A549 (cell line): ENCODE measurements at regions not wholly inside any gene's neighbourhood (a gene's known extent, or its start where the extent isn't known, plus 50 kb on each side); places are given as distances from the start of the nearest gene placed in this dataset.

Experiments used
- ATAC-seq, 2 experiments: fragments of 200-7000 bp in 1 of 2; fragments of >200 bp in 1 of 2; cut with Nextera tagmentation in 1 of 2; cut with Tn5 transposase in 1 of 2; 3 replicates each; pipeline versions ENCODE4 v1.8.0 to v1.9.1; 2018 to 2020; ENCODE audit warnings: mild to moderate bottlenecking in 1 of 2, moderate library complexity in 1 of 2
- CTCF ChIA-PET: fragments of 300-600 bp; sonication (Branson Sonifier 250); formaldehyde crosslinking; extraction: SDS; loops from one replicate; lab custom pipeline; 2021; ENCODE audit warnings: antibody characterized with exemption, inconsistent platforms; lab: Yijun Ruan, JAX
- POLR2A ChIA-PET: fragments of 350-600 bp; formaldehyde crosslinking; extraction: SDS; loops from one replicate; lab custom pipeline; 2021; ENCODE audit warnings: antibody characterized with exemption, inconsistent platforms; lab: Yijun Ruan, JAX
- DNase-seq, 2 experiments: peaks; one replicate each; pipeline versions ENCODE4 v3.0.0 to v3.0.0-alpha.2; 2011 to 2016; ENCODE audit warnings: low read depth in 1 of 2, low spot score in 1 of 2
- FAIRE-seq: peaks from 2 replicates; lab custom pipeline; 2011; peaks lifted over from hg19 to GRCh38; lab: Jason Lieb, UNC
- H3K27ac ChIP-seq, 2 experiments: fragments of >200 bp; sonication (Bioruptor Twin); formaldehyde crosslinking; 3 replicates each; pipeline ENCODE4 v1.5.1; 2016 to 2017
- H3K4me1 ChIP-seq: fragments of >200 bp; sonication (Bioruptor Twin); formaldehyde crosslinking; 3 replicates; pipeline ENCODE4 v1.6.1; 2016
- H3K4me2 ChIP-seq: fragments of >200 bp; sonication (Bioruptor Twin); formaldehyde crosslinking; 3 replicates; pipeline ENCODE4 v1.6.1; 2016
- H3K4me3 ChIP-seq: fragments of >200 bp; sonication (Bioruptor Twin); formaldehyde crosslinking; 3 replicates; pipeline ENCODE4 v1.5.1; 2016
- H3K9me3 ChIP-seq: fragments of >200 bp; sonication (Bioruptor Twin); formaldehyde crosslinking; 3 replicates; pipeline ENCODE4 v1.6.1; 2016
- BHLHE40 ChIP-seq: IDR thresholded peaks from 2 replicates; pipeline ENCODE4 v1.6.1; 2012; ENCODE audit warnings: low read depth, low read length, inconsistent platforms
- CBX2 ChIP-seq: fragments of 200-600 bp; sonication (generic); IDR thresholded peaks from 2 replicates; pipeline ENCODE4 v1.6.1; 2016; ENCODE audit warnings: low read depth, mild to moderate bottlenecking, borderline replicate concordance
- CHD4 ChIP-seq: fragments of 200-600 bp; sonication (generic); IDR thresholded peaks from 2 replicates; pipeline ENCODE4 v1.6.1; 2016; ENCODE audit warnings: antibody characterized with exemption, mild to moderate bottlenecking, borderline replicate concordance
- EHF ChIP-seq: fragments of 250-450 bp; sonication (Bioruptor Pico); IDR thresholded peaks from 2 replicates; pipeline ENCODE4 v1.5.0; 2020; ENCODE audit warnings: mild to moderate bottlenecking
- EP300 ChIP-seq, 2 experiments: fragments of >200 bp; sonication (Bioruptor Twin); formaldehyde crosslinking; IDR thresholded peaks; 2 replicates in 1 of 2; 3 replicates in 1 of 2; pipeline ENCODE4 v1.6.1; 2016 to 2017
- FOSB ChIP-seq: fragments of 250-450 bp; sonication (Bioruptor Pico); IDR thresholded peaks from 2 replicates; pipeline ENCODE4 v1.5.0; 2020; ENCODE audit warnings: mild to moderate bottlenecking, moderate library complexity
- HDAC2 ChIP-seq: fragments of 200-600 bp; sonication (generic); IDR thresholded peaks from 2 replicates; pipeline ENCODE4 v1.6.1; 2016
- HOXA7 ChIP-seq: fragments of 250-450 bp; sonication (Bioruptor Pico); IDR thresholded peaks from 2 replicates; pipeline ENCODE4 v1.5.0; 2020; ENCODE audit warnings: mild to moderate bottlenecking, moderate library complexity
- HOXB5 ChIP-seq: fragments of 250-450 bp; sonication (Bioruptor Pico); IDR thresholded peaks from 2 replicates; pipeline ENCODE4 v1.5.0; 2020; ENCODE audit warnings: mild to moderate bottlenecking, moderate library complexity
- NFE2L2 ChIP-seq: fragments of 150-350 bp; conservative IDR thresholded peaks from 2 replicates; pipeline ENCODE4 v1.6.1; 2014; ENCODE audit warnings: low read length
- NPAS2 ChIP-seq: fragments of 250-450 bp; sonication (Bioruptor Pico); IDR thresholded peaks from 2 replicates; pipeline ENCODE4 v1.8.0; 2022; ENCODE audit warnings: mild to moderate bottlenecking, moderate library complexity, borderline replicate concordance
- RNF2 ChIP-seq: fragments of 200-600 bp; sonication (generic); IDR thresholded peaks from 2 replicates; pipeline ENCODE4 v1.6.1; 2016; ENCODE audit warnings: low read depth, mild to moderate bottlenecking, antibody characterized with exemption, moderate library complexity, borderline replicate concordance
- SMC3 ChIP-seq: fragments of >200 bp; sonication (Bioruptor Twin); formaldehyde crosslinking; IDR thresholded peaks from 3 replicates; pipeline ENCODE4 v1.6.1; 2018; ENCODE audit warnings: inconsistent platforms
- TP53 ChIP-seq: fragments of 250-450 bp; sonication (Bioruptor Pico); IDR thresholded peaks from 2 replicates; pipeline ENCODE4 v1.5.0; 2021; ENCODE audit warnings: mild to moderate bottlenecking, moderate library complexity
- WGBS: methylation state at CpG from one replicate; pipeline ENCODE4 v1.1.6; 2017; ENCODE audit errors: missing lambda C conversion rate; 5-methylcytosine and 5-hydroxymethylcytosine counted together
- TF ChIP-seq, protein P1 (sequence below): fragments of >200 bp; sonication (Bioruptor Twin); formaldehyde crosslinking; IDR thresholded peaks from 3 replicates; pipeline ENCODE4 v1.5.1; 2016
- TF ChIP-seq, protein P2 (sequence below): IDR thresholded peaks from 2 replicates; pipeline ENCODE4 v1.6.1; 2012; ENCODE audit warnings: low read depth, borderline replicate concordance
- TF ChIP-seq, protein P3 (sequence below): fragments of 200-600 bp; sonication (generic); IDR thresholded peaks from 2 replicates; pipeline ENCODE4 v1.6.1; 2016; ENCODE audit warnings: antibody characterized with exemption, mild to moderate bottlenecking, moderate library complexity
- TF ChIP-seq, protein P4 (sequence below): IDR thresholded peaks from 2 replicates; pipeline ENCODE4 v1.6.1; 2012
- TF ChIP-seq, protein P5 (sequence below): fragments of >200 bp; sonication (Bioruptor Twin); formaldehyde crosslinking; IDR thresholded peaks from 2 replicates; pipeline ENCODE4 v1.6.1; 2016
- TF ChIP-seq, protein P6 (sequence below): IDR thresholded peaks from 2 replicates; pipeline ENCODE4 v1.6.1; 2012
- TF ChIP-seq, protein P7 (sequence below): fragments of 250-450 bp; sonication (Bioruptor Pico); IDR thresholded peaks from 2 replicates; pipeline ENCODE4 v1.5.0; 2020; ENCODE audit warnings: low read depth, mild to moderate bottlenecking, moderate library complexity

DNA sequence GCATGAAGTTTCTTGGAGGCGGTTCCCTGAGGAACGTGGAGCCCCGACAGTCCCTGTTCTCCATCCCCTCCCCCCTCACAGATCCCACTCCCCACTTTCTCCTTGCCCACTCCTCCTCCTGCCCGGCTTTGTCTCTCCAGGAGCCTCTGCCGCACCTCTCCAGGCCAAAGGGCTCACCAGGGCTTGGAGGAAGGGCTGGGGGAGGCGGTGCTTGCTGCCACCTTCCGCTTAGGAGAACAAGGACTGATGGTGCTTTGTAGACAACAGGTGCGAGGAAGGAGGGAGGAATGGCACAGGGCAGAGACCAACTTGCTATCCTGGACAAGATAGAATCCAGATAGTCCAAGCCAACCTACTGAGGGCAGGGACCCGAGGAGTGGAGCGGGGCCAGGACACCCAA is 103.5 kb upstream of the SMAD3 start:
- no peaks in the 10 kb centered on the region for H3K9me3 ChIP-seq
- H3K4me3 ChIP-seq = no peak overlapping the region
- TF ChIP-seq FOSB (no peak), NFE2L2 (no peak), CBX2 (no peak), RNF2 (no peak), HOXB5 (CRISPR knock-in tag) (no peak)
- TF ChIP-seq, protein P1, sequence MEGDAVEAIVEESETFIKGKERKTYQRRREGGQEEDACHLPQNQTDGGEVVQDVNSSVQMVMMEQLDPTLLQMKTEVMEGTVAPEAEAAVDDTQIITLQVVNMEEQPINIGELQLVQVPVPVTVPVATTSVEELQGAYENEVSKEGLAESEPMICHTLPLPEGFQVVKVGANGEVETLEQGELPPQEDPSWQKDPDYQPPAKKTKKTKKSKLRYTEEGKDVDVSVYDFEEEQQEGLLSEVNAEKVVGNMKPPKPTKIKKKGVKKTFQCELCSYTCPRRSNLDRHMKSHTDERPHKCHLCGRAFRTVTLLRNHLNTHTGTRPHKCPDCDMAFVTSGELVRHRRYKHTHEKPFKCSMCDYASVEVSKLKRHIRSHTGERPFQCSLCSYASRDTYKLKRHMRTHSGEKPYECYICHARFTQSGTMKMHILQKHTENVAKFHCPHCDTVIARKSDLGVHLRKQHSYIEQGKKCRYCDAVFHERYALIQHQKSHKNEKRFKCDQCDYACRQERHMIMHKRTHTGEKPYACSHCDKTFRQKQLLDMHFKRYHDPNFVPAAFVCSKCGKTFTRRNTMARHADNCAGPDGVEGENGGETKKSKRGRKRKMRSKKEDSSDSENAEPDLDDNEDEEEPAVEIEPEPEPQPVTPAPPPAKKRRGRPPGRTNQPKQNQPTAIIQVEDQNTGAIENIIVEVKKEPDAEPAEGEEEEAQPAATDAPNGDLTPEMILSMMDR = no peak
- TF ChIP-seq, all 56 proteins: peak for 0
- H3K4me1 ChIP-seq = no peaks in the 10 kb centered on the region
- WGBS = 94% methylated on average over 10 of the region's 10 CpGs
- FAIRE-seq (no peak), DNase-seq (no peak), ATAC-seq (no peak)
- peak overlapping the region in 1 of 2 experiments; percentile 14; a peak in 3 of 6 replicates for H3K27ac ChIP-seq
- ChIA-PET CTCF (interaction anchor here (0.8 to 3.6 kb wide), 7 partner anchors 16 to 342 kb away, joined by 3 to 22 read pairs (median 5); no protein-coding TSS in a partner anchor), POLR2A (no interaction called here)
- H3K4me2 ChIP-seq = no peak overlapping the region

DNA sequence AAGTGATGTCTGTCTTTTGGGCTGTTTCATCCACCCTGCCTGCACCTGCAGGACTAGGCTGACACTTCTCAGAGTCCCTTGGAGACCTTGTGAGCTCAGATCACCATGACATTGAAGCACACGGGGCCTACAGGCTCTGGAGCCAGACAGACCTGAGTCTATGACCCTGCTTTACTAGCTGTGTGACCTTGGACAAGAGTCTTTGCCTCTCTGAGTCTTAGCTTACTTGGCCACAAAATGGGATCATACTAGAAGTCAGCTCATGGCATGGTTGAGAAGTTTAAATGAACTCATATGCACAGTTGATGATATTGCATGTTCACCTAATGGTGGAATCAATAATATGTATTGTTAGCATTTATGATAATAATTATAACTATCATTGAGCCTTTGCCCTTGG is 102.9 kb upstream of the SMAD3 start:
- no peak for TF ChIP-seq EHF (CRISPR knock-in tag)
- no peak for TF ChIP-seq HDAC2
- no peak for TF ChIP-seq EP300 (IDR thresholded peaks at IDR 0.05)
- no peak for TF ChIP-seq HOXB5 (CRISPR knock-in tag)
- TF ChIP-seq, protein P2, sequence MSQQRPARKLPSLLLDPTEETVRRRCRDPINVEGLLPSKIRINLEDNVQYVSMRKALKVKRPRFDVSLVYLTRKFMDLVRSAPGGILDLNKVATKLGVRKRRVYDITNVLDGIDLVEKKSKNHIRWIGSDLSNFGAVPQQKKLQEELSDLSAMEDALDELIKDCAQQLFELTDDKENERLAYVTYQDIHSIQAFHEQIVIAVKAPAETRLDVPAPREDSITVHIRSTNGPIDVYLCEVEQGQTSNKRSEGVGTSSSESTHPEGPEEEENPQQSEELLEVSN = no peak
- TF ChIP-seq HOXA7 = no peak
- TF ChIP-seq, protein P3, sequence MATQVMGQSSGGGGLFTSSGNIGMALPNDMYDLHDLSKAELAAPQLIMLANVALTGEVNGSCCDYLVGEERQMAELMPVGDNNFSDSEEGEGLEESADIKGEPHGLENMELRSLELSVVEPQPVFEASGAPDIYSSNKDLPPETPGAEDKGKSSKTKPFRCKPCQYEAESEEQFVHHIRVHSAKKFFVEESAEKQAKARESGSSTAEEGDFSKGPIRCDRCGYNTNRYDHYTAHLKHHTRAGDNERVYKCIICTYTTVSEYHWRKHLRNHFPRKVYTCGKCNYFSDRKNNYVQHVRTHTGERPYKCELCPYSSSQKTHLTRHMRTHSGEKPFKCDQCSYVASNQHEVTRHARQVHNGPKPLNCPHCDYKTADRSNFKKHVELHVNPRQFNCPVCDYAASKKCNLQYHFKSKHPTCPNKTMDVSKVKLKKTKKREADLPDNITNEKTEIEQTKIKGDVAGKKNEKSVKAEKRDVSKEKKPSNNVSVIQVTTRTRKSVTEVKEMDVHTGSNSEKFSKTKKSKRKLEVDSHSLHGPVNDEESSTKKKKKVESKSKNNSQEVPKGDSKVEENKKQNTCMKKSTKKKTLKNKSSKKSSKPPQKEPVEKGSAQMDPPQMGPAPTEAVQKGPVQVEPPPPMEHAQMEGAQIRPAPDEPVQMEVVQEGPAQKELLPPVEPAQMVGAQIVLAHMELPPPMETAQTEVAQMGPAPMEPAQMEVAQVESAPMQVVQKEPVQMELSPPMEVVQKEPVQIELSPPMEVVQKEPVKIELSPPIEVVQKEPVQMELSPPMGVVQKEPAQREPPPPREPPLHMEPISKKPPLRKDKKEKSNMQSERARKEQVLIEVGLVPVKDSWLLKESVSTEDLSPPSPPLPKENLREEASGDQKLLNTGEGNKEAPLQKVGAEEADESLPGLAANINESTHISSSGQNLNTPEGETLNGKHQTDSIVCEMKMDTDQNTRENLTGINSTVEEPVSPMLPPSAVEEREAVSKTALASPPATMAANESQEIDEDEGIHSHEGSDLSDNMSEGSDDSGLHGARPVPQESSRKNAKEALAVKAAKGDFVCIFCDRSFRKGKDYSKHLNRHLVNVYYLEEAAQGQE = no peak
- no peak for TF ChIP-seq TP53 (CRISPR knock-in tag)
- TF ChIP-seq, protein P4, sequence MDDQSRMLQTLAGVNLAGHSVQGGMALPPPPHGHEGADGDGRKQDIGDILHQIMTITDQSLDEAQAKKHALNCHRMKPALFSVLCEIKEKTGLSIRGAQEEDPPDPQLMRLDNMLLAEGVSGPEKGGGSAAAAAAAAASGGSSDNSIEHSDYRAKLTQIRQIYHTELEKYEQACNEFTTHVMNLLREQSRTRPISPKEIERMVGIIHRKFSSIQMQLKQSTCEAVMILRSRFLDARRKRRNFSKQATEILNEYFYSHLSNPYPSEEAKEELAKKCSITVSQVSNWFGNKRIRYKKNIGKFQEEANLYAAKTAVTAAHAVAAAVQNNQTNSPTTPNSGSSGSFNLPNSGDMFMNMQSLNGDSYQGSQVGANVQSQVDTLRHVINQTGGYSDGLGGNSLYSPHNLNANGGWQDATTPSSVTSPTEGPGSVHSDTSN = no peak
- no peak for TF ChIP-seq NFE2L2
- TF ChIP-seq, protein P5, sequence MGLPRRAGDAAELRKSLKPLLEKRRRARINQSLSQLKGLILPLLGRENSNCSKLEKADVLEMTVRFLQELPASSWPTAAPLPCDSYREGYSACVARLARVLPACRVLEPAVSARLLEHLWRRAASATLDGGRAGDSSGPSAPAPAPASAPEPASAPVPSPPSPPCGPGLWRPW = no peak
- TF ChIP-seq, protein P6, sequence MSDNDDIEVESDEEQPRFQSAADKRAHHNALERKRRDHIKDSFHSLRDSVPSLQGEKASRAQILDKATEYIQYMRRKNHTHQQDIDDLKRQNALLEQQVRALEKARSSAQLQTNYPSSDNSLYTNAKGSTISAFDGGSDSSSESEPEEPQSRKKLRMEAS = no peak
- TF ChIP-seq NPAS2 (CRISPR knock-in tag) = no peak
- no peak for TF ChIP-seq BHLHE40
- TF ChIP-seq, protein P7, sequence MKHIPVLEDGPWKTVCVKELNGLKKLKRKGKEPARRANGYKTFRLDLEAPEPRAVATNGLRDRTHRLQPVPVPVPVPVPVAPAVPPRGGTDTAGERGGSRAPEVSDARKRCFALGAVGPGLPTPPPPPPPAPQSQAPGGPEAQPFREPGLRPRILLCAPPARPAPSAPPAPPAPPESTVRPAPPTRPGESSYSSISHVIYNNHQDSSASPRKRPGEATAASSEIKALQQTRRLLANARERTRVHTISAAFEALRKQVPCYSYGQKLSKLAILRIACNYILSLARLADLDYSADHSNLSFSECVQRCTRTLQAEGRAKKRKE (CRISPR knock-in tag) = no peak
- TF ChIP-seq SMC3 = no peak
- no peak for TF ChIP-seq CHD4
- no peaks in the 10 kb centered on the region for H3K4me1 ChIP-seq

More for the DNA sequence above, 102.9 kb upstream of the SMAD3 start:
- CTCF ChIA-PET = interaction anchor here (1.1 to 3.6 kb wide), 4 partner anchors 17 to 163 kb away, joined by 3 to 22 read pairs (median 6); no protein-coding TSS in a partner anchor
- no peak overlapping the region for H3K4me3 ChIP-seq
- DNase-seq = no peak
- H3K27ac ChIP-seq = peak overlapping the region in 1 of 2 experiments; percentile 14; a peak in 1 of 6 replicates
- H3K4me2 ChIP-seq = no peak overlapping the region
- ATAC-seq = no peak
- FAIRE-seq = no peak
- WGBS = 100% methylated on average over 1 of the region's 1 CpG
- no peaks in the 10 kb centered on the region for H3K9me3 ChIP-seq
- POLR2A ChIA-PET = no interaction called here
